MM.1S (cell line): ENCODE measurements at regions not wholly inside any gene's neighbourhood (a gene's known extent, or its start where the extent isn't known, plus 50 kb on each side); places are given as distances from the start of the nearest gene placed in this dataset.

Experiments
- CTCF ChIP-seq: fragments of 300-600 bp; sonication (generic); IDR thresholded peaks from 2 replicates; pipeline ENCODE4 v1.5.1; 2016; ENCODE audit warnings: antibody characterized with exemption, low read length, mixed read lengths
- EZH2 ChIP-seq: fragments of 300-600 bp; sonication (generic); optimal IDR thresholded peaks from 2 replicates; pipeline ENCODE3; 2017; ENCODE audit warnings: low read depth, mild to moderate bottlenecking, antibody characterized with exemption, low read length, mixed read lengths
- EZH2phosphoT487 ChIP-seq: fragments of 300-600 bp; sonication (generic); IDR thresholded peaks from 2 replicates; pipeline ENCODE4 v1.6.1; 2018; ENCODE audit warnings: antibody characterized with exemption, low read length

GRCh38 chr21:15383588-15383987, 318.8 kb upstream of the NRIP1 start:
- TF ChIP-seq EZH2phosphoT487 = no peak
- TF ChIP-seq CTCF = no peak
- TF ChIP-seq EZH2 = no peak
